K562 (cell line): ENCODE measurements at regions not wholly inside any gene's neighbourhood (a gene's known extent, or its start where the extent isn't known, plus 50 kb on each side); places are given as distances from the start of the nearest gene placed in this dataset.
"Not testable (repeated sequence)": the region's sequence is repeated elsewhere in the genome, so short reads cannot be mapped to it uniquely, and the experiment has no call there.

Source experiments
- ATAC-seq: fragments of 200-7000 bp; cut with Tn5 transposase; 3 replicates; pipeline ENCODE4 v1.9.1; 2020; ENCODE audit warnings: moderate library complexity
- BruUV-seq: library from RNA; stranded (reverse); fragments of 400-500 nt; replicated peaks from 2 replicates; lab custom pipeline; 2021; lab: Mats Ljungman, UMichigan
- CTCF ChIA-PET: fragments of 300-600 bp; formaldehyde crosslinking; extraction: SDS; loops from one replicate; lab custom pipeline; 2021; ENCODE audit warnings: low intra/inter-chr PET ratio; lab: Yijun Ruan, JAX
- POLR2A ChIA-PET: fragments of 300-600, 350-650 bp; sonication (Branson Sonifier 250); formaldehyde crosslinking; extraction: SDS; loops from one replicate; lab custom pipeline; 2021; ENCODE audit warnings: antibody characterized with exemption, inconsistent platforms; lab: Yijun Ruan, JAX
- DNase-seq, 4 experiments: peaks; one replicate each; pipeline versions ENCODE4 v3.0.0 to v3.0.0-alpha.2; 2011 to 2018; ENCODE audit warnings: low spot score in 3 of 4, mixed read lengths in 3 of 4; ENCODE audit errors: extremely low read depth in 1 of 4
- FAIRE-seq: peaks from 2 replicates; lab custom pipeline; 2011; peaks lifted over from hg19 to GRCh38; lab: Jason Lieb, UNC
- H2AFZ ChIP-seq: 2 replicates; pipeline ENCODE4 v1.6.0; 2011; ENCODE audit warnings: low read depth, low read length, control low read depth, inconsistent platforms
- H3K27ac ChIP-seq: fragments of 200-600 bp; 3 replicates; pipeline ENCODE4 v1.8.0; 2011; ENCODE audit warnings: low read depth, mild to moderate bottlenecking, control low read depth, inconsistent platforms, low read length, moderate library complexity, mixed read lengths; ENCODE audit errors: extremely low read depth
- H3K27me3 ChIP-seq, 2 experiments: fragments of 300-600 bp in 1 of 2; 2 replicates in 1 of 2; 3 replicates in 1 of 2; pipeline versions ENCODE4 v1.6.0 to v1.8.0; 2011; ENCODE audit warnings: inconsistent platforms in 2 of 2, low read length in 2 of 2, mild to moderate bottlenecking in 1 of 2, mixed read lengths in 1 of 2, moderate library complexity in 1 of 2; ENCODE audit not compliant: control insufficient read depth in 2 of 2, insufficient read depth in 2 of 2
- H3K36me3 ChIP-seq: fragments of 300-600 bp; 3 replicates; pipeline ENCODE4 v1.8.0; 2011; ENCODE audit warnings: mild to moderate bottlenecking, low read length, inconsistent platforms; ENCODE audit not compliant: control insufficient read depth, insufficient read depth
- H3K4me1 ChIP-seq, 2 experiments: fragments of 200-600 bp in 1 of 2; replicated peaks in 1 of 2; 2 replicates in 1 of 2; 3 replicates in 1 of 2; pipeline versions ENCODE4 v1.5.1 to v1.8.0; 2011; ENCODE audit warnings: inconsistent platforms in 2 of 2, low read length in 2 of 2, mild to moderate bottlenecking in 1 of 2, mixed read lengths in 1 of 2, moderate library complexity in 1 of 2; ENCODE audit not compliant: control insufficient read depth in 2 of 2, insufficient read depth in 2 of 2
- H3K4me2 ChIP-seq: 2 replicates; pipeline ENCODE4 v1.6.1; 2011; ENCODE audit warnings: low read length, control low read depth, inconsistent platforms, mixed read lengths; ENCODE audit not compliant: insufficient read depth
- H3K4me3 ChIP-seq: fragments of 200-600 bp; sonication (generic), shearing (Covaris generic); 2 replicates; pipeline ENCODE4 v1.5.1; 2016; ENCODE audit warnings: control low read depth, inconsistent platforms
- H3K79me2 ChIP-seq: fragments of 200-600 bp; 3 replicates; pipeline ENCODE4 v1.8.0; 2011; ENCODE audit warnings: low read length, inconsistent platforms; ENCODE audit not compliant: control insufficient read depth, insufficient read depth
- H3K9ac ChIP-seq, 2 experiments: 2 replicates each; pipeline versions ENCODE4 v1.6.0 to v1.6.1; 2011; ENCODE audit warnings: low read depth in 2 of 2, low read length in 2 of 2, control low read depth in 1 of 2, inconsistent platforms in 1 of 2, mild to moderate bottlenecking in 1 of 2, mixed read lengths in 1 of 2; ENCODE audit not compliant: insufficient read depth in 1 of 2
- H3K9me1 ChIP-seq: one replicate; pipeline ENCODE4 v1.6.0; 2011; ENCODE audit warnings: inconsistent platforms, mild to moderate bottlenecking, low read length, moderate library complexity; ENCODE audit not compliant: control insufficient read depth, insufficient read depth
- H3K9me3 ChIP-seq: replicated peaks from 2 replicates; pipeline ENCODE4 v1.5.1; 2011; ENCODE audit warnings: low read depth, low read length, inconsistent platforms; ENCODE audit not compliant: control insufficient read depth, insufficient read depth
- H4K20me1 ChIP-seq: replicated peaks from 2 replicates; pipeline ENCODE4 v1.6.1; 2011; ENCODE audit warnings: low read length, inconsistent platforms, mixed read lengths; ENCODE audit not compliant: control insufficient read depth, insufficient read depth
- CBX1 ChIP-seq: sonication (generic); IDR thresholded peaks from 2 replicates; pipeline ENCODE4 v1.6.1; 2016; ENCODE audit warnings: antibody characterized with exemption, low read depth, mild to moderate bottlenecking
- CEBPG ChIP-seq, 3 experiments: fragments of 200-800 bp in 1 of 3; sonication (Bioruptor generic) in 1 of 3; sonication (generic) in 1 of 3; formaldehyde crosslinking in 1 of 3; IDR thresholded peaks in 2 of 3; conservative IDR thresholded peaks in 1 of 3; 2 replicates each; pipeline versions ENCODE4 v1.6.1 to v1.8.0; 2016 to 2022; ENCODE audit warnings: missing compliant biosample characterization in 2 of 3, missing genetic modification characterization in 2 of 3, mild to moderate bottlenecking in 1 of 3, missing genetic modification reagents in 1 of 3
- ELF2 ChIP-seq: fragments of 250-450 bp; sonication (Bioruptor Pico); IDR thresholded peaks from 2 replicates; pipeline ENCODE4 v1.5.0; 2021; ENCODE audit warnings: mild to moderate bottlenecking
- EWSR1 ChIP-seq: fragments of 450-650 bp; IDR thresholded peaks from 2 replicates; pipeline ENCODE4 v1.6.1; 2018; ENCODE audit warnings: borderline replicate concordance, mild to moderate bottlenecking, low read depth, moderate library complexity; ENCODE audit not compliant: partially characterized antibody
- NR3C1 ChIP-seq: sonication (generic); formaldehyde crosslinking; IDR thresholded peaks from 2 replicates; pipeline ENCODE4 v1.8.1; 2022; ENCODE audit warnings: missing genetic modification reagents
- RBM14 ChIP-seq: fragments of 200-400 bp; formaldehyde crosslinking; IDR thresholded peaks from 2 replicates; pipeline ENCODE4 v1.6.1; 2018; ENCODE audit warnings: low read depth, mild to moderate bottlenecking, low read length, moderate library complexity, borderline replicate concordance; ENCODE audit not compliant: insufficient read depth
- RFX7 ChIP-seq: fragments of 250-450 bp; sonication (Bioruptor Pico); IDR thresholded peaks from 2 replicates; pipeline ENCODE4 v1.5.1; 2021; ENCODE audit warnings: mild to moderate bottlenecking
- TFAM ChIP-seq: fragments of 250-450 bp; sonication (Bioruptor Pico); conservative IDR thresholded peaks from 2 replicates; pipeline ENCODE4 v1.5.0; 2021; ENCODE audit warnings: mild to moderate bottlenecking, moderate library complexity
- ZNF780A ChIP-seq: fragments of 250-450 bp; sonication (Bioruptor Pico); IDR thresholded peaks from 2 replicates; pipeline ENCODE4 v1.5.0; 2021; ENCODE audit warnings: mild to moderate bottlenecking
- WGBS: fragments of 100-300 bp; shearing (Covaris generic); methylation state at CpG from one replicate; pipeline ENCODE4 v1.1.6; 2016; ENCODE audit warnings: low coverage, mixed read lengths; ENCODE audit not compliant: insufficient coverage; ENCODE audit errors: missing lambda C conversion rate; 5-methylcytosine and 5-hydroxymethylcytosine counted together
- in situ Hi-C: fragments of 300-500 bp; cut with MboI; formaldehyde crosslinking; loops from 4 replicates; pipeline ENCODE4 v1.15.0; 2018; ENCODE audit warnings: inconsistent platforms, mixed read lengths
- intact Hi-C: fragments of 100-400 bp; cut with micrococcal nuclease; formaldehyde crosslinking; loops from 2 replicates; pipeline ENCODE4 v1.14.2; 2022
- TF ChIP-seq, protein P1 (sequence below): fragments of 250-450 bp; sonication (Bioruptor Pico); IDR thresholded peaks from 2 replicates; pipeline ENCODE4 v1.8.0; 2021; ENCODE audit warnings: moderate library complexity, mild to moderate bottlenecking, inconsistent platforms

DNA sequence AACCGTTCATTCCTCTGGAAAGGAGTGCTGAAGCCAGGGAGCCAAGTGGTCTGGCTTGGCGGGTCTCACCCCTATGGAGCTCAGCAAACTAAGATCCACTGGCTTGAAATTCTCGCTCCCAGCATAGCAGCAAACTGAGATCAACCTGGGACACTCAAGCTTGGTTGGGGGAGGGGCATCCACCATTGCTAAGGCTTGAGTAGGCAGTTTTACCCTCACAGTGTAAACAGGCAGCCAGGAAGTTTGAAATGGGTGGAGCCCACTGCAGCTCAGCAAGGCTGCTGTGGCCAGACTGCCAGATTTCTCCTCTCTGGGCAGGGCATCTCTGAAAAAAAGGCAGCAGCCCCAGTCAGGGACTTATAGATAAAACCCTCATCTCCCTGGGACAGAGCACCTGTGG, 866.1 kb upstream of the ATXN7L3B start:
- ATAC-seq, DNase-seq, FAIRE-seq: not testable (repeated sequence)

DNA sequence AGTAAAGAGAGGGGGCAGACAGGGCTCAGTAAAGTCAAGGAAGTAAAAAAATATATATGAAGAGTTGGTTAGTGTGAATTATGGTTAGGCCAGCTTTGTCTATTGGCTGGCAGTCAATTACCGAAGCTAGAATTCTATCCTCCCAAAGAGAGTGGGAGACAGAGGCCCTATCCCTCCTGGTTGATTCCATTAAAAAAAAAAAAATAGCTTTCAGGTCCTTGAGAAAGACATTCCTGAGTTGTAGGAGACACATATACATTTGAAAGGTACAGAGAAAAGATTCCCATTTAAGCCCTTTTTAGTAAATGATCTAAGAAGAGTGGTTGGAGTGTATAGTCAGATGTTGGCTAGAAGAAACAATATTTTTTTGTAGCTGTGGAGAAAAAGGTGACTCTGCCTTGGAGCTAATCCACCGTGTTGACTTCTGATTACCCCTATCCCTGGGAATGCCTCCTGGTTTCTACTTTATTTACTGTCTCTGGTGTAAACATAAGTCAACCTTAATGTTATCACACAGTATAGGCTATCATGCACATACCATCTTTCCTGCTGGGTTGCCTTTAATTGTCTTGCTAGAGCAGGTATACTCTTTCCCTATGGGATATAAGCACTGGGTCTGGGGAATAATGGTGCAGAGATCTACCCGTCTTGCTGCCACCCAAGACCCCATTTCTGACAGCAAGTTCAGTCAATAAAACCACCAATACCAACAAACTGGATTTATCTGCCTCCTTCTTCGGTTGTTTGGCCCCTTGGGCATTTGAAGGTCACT, 859.9 kb upstream of the ATXN7L3B start:
- no peaks in the 10 kb centered on the region for H3K4me1 ChIP-seq
- no peaks in the 10 kb centered on the region for H3K27me3 ChIP-seq
- no peaks in the 10 kb centered on the region for H4K20me1 ChIP-seq
- POLR2A ChIA-PET = no interaction called here
- BruUV-seq = no TSS peak
- intact Hi-C loops = no loop called here
- ATAC-seq (no peak), DNase-seq (no peak), FAIRE-seq (no peak)
- H3K4me3 ChIP-seq = no peak overlapping the region
- no peaks in the 10 kb centered on the region for H3K36me3 ChIP-seq
- in situ Hi-C loops = no loop called here
- no peaks in the 10 kb centered on the region for H3K9me1 ChIP-seq
- H2AFZ ChIP-seq = no peak overlapping the region
- H3K9ac ChIP-seq = no peak overlapping the region
- no peaks in the 10 kb centered on the region for H3K9me3 ChIP-seq
- H3K27ac ChIP-seq = no peak overlapping the region
- H3K4me2 ChIP-seq = no peak overlapping the region
- no peak for TF ChIP-seq RFX7
- TF ChIP-seq EWSR1 = no peak
- no peak for TF ChIP-seq NR3C1 (CRISPR knock-in tag)
- TF ChIP-seq, protein P1, sequence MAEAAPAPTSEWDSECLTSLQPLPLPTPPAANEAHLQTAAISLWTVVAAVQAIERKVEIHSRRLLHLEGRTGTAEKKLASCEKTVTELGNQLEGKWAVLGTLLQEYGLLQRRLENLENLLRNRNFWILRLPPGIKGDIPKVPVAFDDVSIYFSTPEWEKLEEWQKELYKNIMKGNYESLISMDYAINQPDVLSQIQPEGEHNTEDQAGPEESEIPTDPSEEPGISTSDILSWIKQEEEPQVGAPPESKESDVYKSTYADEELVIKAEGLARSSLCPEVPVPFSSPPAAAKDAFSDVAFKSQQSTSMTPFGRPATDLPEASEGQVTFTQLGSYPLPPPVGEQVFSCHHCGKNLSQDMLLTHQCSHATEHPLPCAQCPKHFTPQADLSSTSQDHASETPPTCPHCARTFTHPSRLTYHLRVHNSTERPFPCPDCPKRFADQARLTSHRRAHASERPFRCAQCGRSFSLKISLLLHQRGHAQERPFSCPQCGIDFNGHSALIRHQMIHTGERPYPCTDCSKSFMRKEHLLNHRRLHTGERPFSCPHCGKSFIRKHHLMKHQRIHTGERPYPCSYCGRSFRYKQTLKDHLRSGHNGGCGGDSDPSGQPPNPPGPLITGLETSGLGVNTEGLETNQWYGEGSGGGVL = no peak
- no peak for TF ChIP-seq ELF2 (CRISPR knock-in tag)
- TF ChIP-seq ZNF780A (CRISPR knock-in tag) = no peak
- no peak for TF ChIP-seq CEBPG (CRISPR knock-in tag; IDR thresholded peaks at IDR 0.05)
- no peak for TF ChIP-seq CEBPG (tag; conservative IDR thresholded peaks at IDR 0.05 in 1 of 2, IDR thresholded peaks at IDR 0.05 in 1 of 2)
- TF ChIP-seq RBM14 = no peak
- no peak for TF ChIP-seq TFAM
- TF ChIP-seq CBX1 = no peak
- CTCF ChIA-PET = no interaction called here
- 0% methylated on average over 4 of the region's 4 CpGs for WGBS
- no peaks in the 10 kb centered on the region for H3K79me2 ChIP-seq

More for the DNA sequence above, 866.1 kb upstream of the ATXN7L3B start:
- H3K36me3 ChIP-seq, H3K9ac ChIP-seq, H3K9me1 ChIP-seq, BruUV-seq, POLR2A ChIA-PET, H3K27me3 ChIP-seq, H3K4me2 ChIP-seq, H2AFZ ChIP-seq, H4K20me1 ChIP-seq, H3K4me1 ChIP-seq, CTCF ChIA-PET, H3K27ac ChIP-seq, H3K79me2 ChIP-seq, in situ Hi-C loops, intact Hi-C loops, H3K4me3 ChIP-seq, H3K9me3 ChIP-seq: not testable (repeated sequence)
- WGBS = 0% methylated on average over 3 of the region's 3 CpGs
